ENCODE measurements at regions not wholly inside any gene's neighbourhood (a gene's known extent, or its start where the extent isn't known, plus 50 kb on each side); places are given as distances from the start of the nearest gene placed in this dataset.

- Histone ChIP-seq H3K79me2 (ENCODE audit: insufficient read depth, low read length) (no peaks in the 10 kb centered on the region), H3K4me1 (ENCODE audit: insufficient read depth, low read length) (peaks cover 6% of the 10 kb centered on the region), H3K27me3 (ENCODE audit: insufficient read depth, low read length) (no peaks in the 10 kb centered on the region), H3K27ac (ENCODE audit: low read depth, low read length) (no peak overlapping the region), H3K9me3 (ENCODE audit: insufficient read depth, low read depth, low read length) (no peaks in the 10 kb centered on the region), H3K4me3 (ENCODE audit: insufficient read depth, low read depth, low read length) (no peak overlapping the region), H3K36me3 (ENCODE audit: insufficient read depth, low read length) (no peaks in the 10 kb centered on the region), H3K4me2 (ENCODE audit: low read length) (peak overlapping the region; percentile 71), H3K9ac (ENCODE audit: low read length) (no peak overlapping the region), H4K20me1 (ENCODE audit: insufficient read depth, low read length) (no peaks in the 10 kb centered on the region), H2AFZ (ENCODE audit: low read depth, low read length) (no peak overlapping the region)
- Mint-ChIP-seq H3K36me3 (ENCODE audit: low read depth, unreplicated experiment) (no peaks in the 10 kb centered on the region), H3K27ac (ENCODE audit: unreplicated experiment) (no peak overlapping the region), H3K27me3 (ENCODE audit: low read depth, unreplicated experiment) (no peaks in the 10 kb centered on the region), H3K4me1 (ENCODE audit: low read depth, unreplicated experiment) (peaks cover 6% of the 10 kb centered on the region), H3K4me3 (ENCODE audit: unreplicated experiment) (no peak overlapping the region), H3K9me3 (ENCODE audit: unreplicated experiment) (peaks cover 8% of the 10 kb centered on the region)
- no peak for FAIRE-seq
- DNase-seq (ENCODE audit: low read depth): peak; percentile 86
- TF ChIP-seq, protein P1, sequence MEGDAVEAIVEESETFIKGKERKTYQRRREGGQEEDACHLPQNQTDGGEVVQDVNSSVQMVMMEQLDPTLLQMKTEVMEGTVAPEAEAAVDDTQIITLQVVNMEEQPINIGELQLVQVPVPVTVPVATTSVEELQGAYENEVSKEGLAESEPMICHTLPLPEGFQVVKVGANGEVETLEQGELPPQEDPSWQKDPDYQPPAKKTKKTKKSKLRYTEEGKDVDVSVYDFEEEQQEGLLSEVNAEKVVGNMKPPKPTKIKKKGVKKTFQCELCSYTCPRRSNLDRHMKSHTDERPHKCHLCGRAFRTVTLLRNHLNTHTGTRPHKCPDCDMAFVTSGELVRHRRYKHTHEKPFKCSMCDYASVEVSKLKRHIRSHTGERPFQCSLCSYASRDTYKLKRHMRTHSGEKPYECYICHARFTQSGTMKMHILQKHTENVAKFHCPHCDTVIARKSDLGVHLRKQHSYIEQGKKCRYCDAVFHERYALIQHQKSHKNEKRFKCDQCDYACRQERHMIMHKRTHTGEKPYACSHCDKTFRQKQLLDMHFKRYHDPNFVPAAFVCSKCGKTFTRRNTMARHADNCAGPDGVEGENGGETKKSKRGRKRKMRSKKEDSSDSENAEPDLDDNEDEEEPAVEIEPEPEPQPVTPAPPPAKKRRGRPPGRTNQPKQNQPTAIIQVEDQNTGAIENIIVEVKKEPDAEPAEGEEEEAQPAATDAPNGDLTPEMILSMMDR (IDR thresholded peaks at IDR 0.05; ENCODE audit: insufficient read depth, low read depth, low read length): no peak
- no peak for TF ChIP-seq EZH2 (IDR thresholded peaks at IDR 0.05; ENCODE audit: insufficient read depth, low read length)
These were observed 298.7 kb downstream of the BAMBI start for GRCh38 chr10:28975891-28976531.

DNA sequence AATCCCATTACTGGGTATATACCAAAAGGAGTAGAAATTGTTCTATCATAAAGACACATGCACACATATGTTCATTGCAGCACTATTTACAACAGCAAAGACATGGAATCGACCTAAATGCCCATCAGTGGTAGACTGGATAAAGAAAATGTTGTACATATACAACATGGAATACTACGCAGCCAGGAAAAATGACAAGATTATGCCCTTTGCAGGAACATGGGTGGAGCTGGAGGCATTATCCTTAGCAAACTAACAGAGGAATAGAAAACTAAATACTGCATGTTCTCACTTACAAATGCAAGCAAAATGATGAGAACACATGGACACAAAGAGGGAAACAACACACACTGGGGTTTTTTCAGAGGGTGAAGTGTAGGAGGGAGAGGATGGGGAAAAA, 300.2 kb downstream of the BAMBI start:
- Histone ChIP-seq H3K27ac (ENCODE audit: low read depth, low read length) (no peak overlapping the region), H3K4me1 (ENCODE audit: insufficient read depth, low read length) (peaks cover 6% of the 10 kb centered on the region), H3K27me3 (ENCODE audit: insufficient read depth, low read length) (no peaks in the 10 kb centered on the region), H3K4me2 (ENCODE audit: low read length) (no peak overlapping the region), H3K4me3 (ENCODE audit: insufficient read depth, low read depth, low read length) (no peak overlapping the region), H3K79me2 (ENCODE audit: insufficient read depth, low read length) (no peaks in the 10 kb centered on the region), H3K9ac (ENCODE audit: low read length) (no peak overlapping the region), H2AFZ (ENCODE audit: low read depth, low read length) (no peak overlapping the region), H3K9me3 (ENCODE audit: insufficient read depth, low read depth, low read length) (no peaks in the 10 kb centered on the region), H3K36me3 (ENCODE audit: insufficient read depth, low read length) (no peaks in the 10 kb centered on the region), H4K20me1 (ENCODE audit: insufficient read depth, low read length) (no peaks in the 10 kb centered on the region)
- FAIRE-seq: no peak
- peaks cover 6% of the 10 kb centered on the region for H3K4me1 Mint-ChIP-seq (ENCODE audit: low read depth, unreplicated experiment)
- no peak overlapping the region for H3K4me3 Mint-ChIP-seq (ENCODE audit: unreplicated experiment)
- no peak for DNase-seq (ENCODE audit: low read depth)
- peaks cover 8% of the 10 kb centered on the region for H3K9me3 Mint-ChIP-seq (ENCODE audit: unreplicated experiment)
- no peak overlapping the region for H3K27ac Mint-ChIP-seq (ENCODE audit: unreplicated experiment)
- H3K27me3 Mint-ChIP-seq (ENCODE audit: low read depth, unreplicated experiment): no peaks in the 10 kb centered on the region
- no peaks in the 10 kb centered on the region for H3K36me3 Mint-ChIP-seq (ENCODE audit: low read depth, unreplicated experiment)
- no peak for TF ChIP-seq EZH2 (IDR thresholded peaks at IDR 0.05; ENCODE audit: insufficient read depth, low read length)
- TF ChIP-seq, protein P1 (IDR thresholded peaks at IDR 0.05; ENCODE audit: insufficient read depth, low read depth, low read length): no peak

GRCh38 chr10:28980264-28980663, 302.9 kb downstream of the BAMBI start:
- Histone ChIP-seq H3K36me3 (ENCODE audit: insufficient read depth, low read length) (no peaks in the 10 kb centered on the region), H4K20me1 (ENCODE audit: insufficient read depth, low read length) (no peaks in the 10 kb centered on the region), H3K79me2 (ENCODE audit: insufficient read depth, low read length) (no peaks in the 10 kb centered on the region), H3K4me1 (ENCODE audit: insufficient read depth, low read length) (peaks cover 15% of the 10 kb centered on the region), H3K4me2 (ENCODE audit: low read length) (no peak overlapping the region), H2AFZ (ENCODE audit: low read depth, low read length) (no peak overlapping the region), H3K27ac (ENCODE audit: low read depth, low read length) (no peak overlapping the region), H3K9ac (ENCODE audit: low read length) (no peak overlapping the region), H3K9me3 (ENCODE audit: insufficient read depth, low read depth, low read length) (no peaks in the 10 kb centered on the region), H3K27me3 (ENCODE audit: insufficient read depth, low read length) (no peaks in the 10 kb centered on the region), H3K4me3 (ENCODE audit: insufficient read depth, low read depth, low read length) (no peak overlapping the region)
- H3K27ac Mint-ChIP-seq (ENCODE audit: unreplicated experiment): no peak overlapping the region
- FAIRE-seq (no peak), DNase-seq (ENCODE audit: low read depth) (no peak)
- no peak for TF ChIP-seq EZH2 (IDR thresholded peaks at IDR 0.05; ENCODE audit: insufficient read depth, low read length)
- TF ChIP-seq, protein P1 (IDR thresholded peaks at IDR 0.05; ENCODE audit: insufficient read depth, low read depth, low read length): no peak
- H3K4me3 Mint-ChIP-seq (ENCODE audit: unreplicated experiment): no peak overlapping the region
- peaks cover 2% of the 10 kb centered on the region for H3K9me3 Mint-ChIP-seq (ENCODE audit: unreplicated experiment)
- no peaks in the 10 kb centered on the region for H3K27me3 Mint-ChIP-seq (ENCODE audit: low read depth, unreplicated experiment)
- H3K4me1 Mint-ChIP-seq (ENCODE audit: low read depth, unreplicated experiment): peaks cover 17% of the 10 kb centered on the region
- H3K36me3 Mint-ChIP-seq (ENCODE audit: low read depth, unreplicated experiment): no peaks in the 10 kb centered on the region
